ENCODE measurements at regions not wholly inside any gene's neighbourhood (a gene's known extent, or its start where the extent isn't known, plus 50 kb on each side); places are given as distances from the start of the nearest gene placed in this dataset.

DNA sequence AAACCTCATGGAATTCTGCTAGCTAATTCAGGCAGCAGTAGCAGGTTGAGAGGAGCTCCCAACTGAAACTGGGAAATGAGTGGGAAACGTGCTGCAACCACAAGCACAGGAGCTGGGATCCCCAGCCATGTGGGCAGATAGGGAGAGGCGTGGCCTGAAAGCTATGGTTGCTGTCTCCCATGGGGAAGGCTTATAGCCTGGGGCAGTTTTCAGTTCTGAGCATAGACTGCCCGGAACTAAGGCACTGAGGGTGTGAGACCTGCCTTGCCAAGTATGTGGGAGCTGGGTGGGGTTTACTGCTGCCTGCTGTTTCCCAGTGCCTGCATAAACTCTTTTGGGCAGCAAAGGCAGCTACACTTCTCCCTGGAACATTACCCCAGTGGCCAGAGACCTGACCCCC lies 229.5 kb downstream of the TUSC7 start:
- Mint-ChIP-seq H3K36me3 (ENCODE audit: low read depth) (no peaks in the 10 kb centered on the region), H3K27me3 (no peaks in the 10 kb centered on the region), H3K9me3 (peaks cover 5% of the 10 kb centered on the region), H3K4me1 (no peaks in the 10 kb centered on the region), H3K27ac (no peak overlapping the region), H3K4me3 (no peak overlapping the region)
- intact Hi-C loops (cut with micrococcal nuclease) = no loop called here
- POLR2A ChIA-PET = no interaction called here
- ATAC-seq (ENCODE audit: low read depth) (no peak), DNase-seq (no peak)
- TF ChIP-seq, protein P1, sequence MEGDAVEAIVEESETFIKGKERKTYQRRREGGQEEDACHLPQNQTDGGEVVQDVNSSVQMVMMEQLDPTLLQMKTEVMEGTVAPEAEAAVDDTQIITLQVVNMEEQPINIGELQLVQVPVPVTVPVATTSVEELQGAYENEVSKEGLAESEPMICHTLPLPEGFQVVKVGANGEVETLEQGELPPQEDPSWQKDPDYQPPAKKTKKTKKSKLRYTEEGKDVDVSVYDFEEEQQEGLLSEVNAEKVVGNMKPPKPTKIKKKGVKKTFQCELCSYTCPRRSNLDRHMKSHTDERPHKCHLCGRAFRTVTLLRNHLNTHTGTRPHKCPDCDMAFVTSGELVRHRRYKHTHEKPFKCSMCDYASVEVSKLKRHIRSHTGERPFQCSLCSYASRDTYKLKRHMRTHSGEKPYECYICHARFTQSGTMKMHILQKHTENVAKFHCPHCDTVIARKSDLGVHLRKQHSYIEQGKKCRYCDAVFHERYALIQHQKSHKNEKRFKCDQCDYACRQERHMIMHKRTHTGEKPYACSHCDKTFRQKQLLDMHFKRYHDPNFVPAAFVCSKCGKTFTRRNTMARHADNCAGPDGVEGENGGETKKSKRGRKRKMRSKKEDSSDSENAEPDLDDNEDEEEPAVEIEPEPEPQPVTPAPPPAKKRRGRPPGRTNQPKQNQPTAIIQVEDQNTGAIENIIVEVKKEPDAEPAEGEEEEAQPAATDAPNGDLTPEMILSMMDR (IDR thresholded peaks at IDR 0.05) = no peak
- CTCF ChIA-PET = no interaction called here

DNA sequence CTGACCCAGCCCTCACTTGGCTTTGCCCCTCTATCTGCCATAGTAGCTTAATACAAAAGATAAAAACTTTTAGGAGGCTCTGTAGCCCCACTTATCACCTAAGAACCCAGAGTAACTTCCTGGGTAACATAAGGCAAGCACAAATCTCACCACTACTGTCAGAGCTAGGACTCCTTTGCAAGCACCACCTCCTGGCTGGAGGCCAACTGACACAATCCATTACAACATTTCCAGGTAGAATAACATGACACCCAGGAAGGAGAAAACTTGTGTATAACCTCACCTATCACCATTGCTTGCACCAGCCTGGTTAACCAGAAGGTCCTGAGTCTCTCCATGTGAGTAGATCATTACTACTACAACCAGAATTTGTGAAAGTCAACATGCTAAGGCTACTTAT lies 230.0 kb downstream of the TUSC7 start:
- POLR2A ChIA-PET = no interaction called here
- Mint-ChIP-seq H3K27ac (no peak overlapping the region), H3K4me3 (no peak overlapping the region), H3K36me3 (ENCODE audit: low read depth) (no peaks in the 10 kb centered on the region), H3K4me1 (no peaks in the 10 kb centered on the region), H3K27me3 (no peaks in the 10 kb centered on the region), H3K9me3 (peaks cover 5% of the 10 kb centered on the region)
- ATAC-seq (ENCODE audit: low read depth) (no peak), DNase-seq (no peak)
- CTCF ChIA-PET = no interaction called here
- TF ChIP-seq, protein P1 (IDR thresholded peaks at IDR 0.05) = no peak
- intact Hi-C loops (cut with micrococcal nuclease) = no loop called here

DNA sequence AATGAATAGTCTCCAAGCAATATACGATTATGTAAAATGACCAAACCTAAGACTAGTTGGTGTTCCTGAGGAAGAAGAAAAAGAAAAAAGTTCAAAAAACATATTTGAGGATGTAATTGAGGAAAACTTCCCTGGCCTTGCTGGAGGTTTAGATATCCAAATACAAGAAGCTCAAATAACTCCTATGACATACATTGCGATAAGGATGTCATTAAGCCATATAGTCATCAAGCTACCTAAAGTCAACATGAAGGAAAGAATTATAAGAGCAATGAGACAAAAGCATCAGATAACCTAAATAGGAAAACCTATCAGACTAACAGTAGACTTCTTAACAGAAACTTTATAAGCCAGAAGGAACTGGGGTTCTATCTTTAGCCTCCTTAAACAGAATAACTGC lies 231.1 kb downstream of the TUSC7 start:
- ChIA-PET POLR2A (no interaction called here), CTCF (no interaction called here)
- TF ChIP-seq, protein P1 (IDR thresholded peaks at IDR 0.05) = no peak
- Mint-ChIP-seq H3K36me3 (ENCODE audit: low read depth) (no peaks in the 10 kb centered on the region), H3K4me1 (no peaks in the 10 kb centered on the region), H3K27me3 (no peaks in the 10 kb centered on the region), H3K4me3 (no peak overlapping the region), H3K27ac (no peak overlapping the region), H3K9me3 (peaks cover 5% of the 10 kb centered on the region)
- ATAC-seq (ENCODE audit: low read depth) (no peak), DNase-seq (no peak)
- intact Hi-C loops (cut with micrococcal nuclease) = no loop called here

DNA sequence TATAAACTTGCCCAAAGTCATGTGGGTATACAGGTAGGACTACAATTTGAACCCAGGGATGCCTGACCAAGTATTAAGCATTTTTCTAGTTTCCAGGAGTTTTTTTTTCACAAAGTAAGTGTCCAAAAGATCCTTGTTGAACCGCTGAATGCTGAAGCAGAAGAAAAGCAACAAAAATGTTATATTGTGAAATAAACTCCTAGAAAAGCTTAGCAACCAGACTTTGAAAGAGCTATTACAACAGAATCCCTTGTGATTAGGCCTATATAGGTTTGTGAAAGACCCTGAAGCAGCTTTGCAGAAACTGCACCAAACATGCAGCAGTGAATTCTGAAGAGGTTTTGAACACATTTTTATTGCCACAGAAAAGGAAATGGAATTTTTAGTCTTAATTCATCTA lies 236.8 kb downstream of the TUSC7 start:
- ChIA-PET POLR2A (no interaction called here), CTCF (no interaction called here)
- Mint-ChIP-seq H3K27me3 (peaks cover 2% of the 10 kb centered on the region), H3K9me3 (peaks cover 5% of the 10 kb centered on the region), H3K27ac (no peak overlapping the region), H3K4me3 (no peak overlapping the region), H3K36me3 (ENCODE audit: low read depth) (no peaks in the 10 kb centered on the region), H3K4me1 (no peaks in the 10 kb centered on the region)
- TF ChIP-seq, protein P1 (IDR thresholded peaks at IDR 0.05) = no peak
- intact Hi-C loops (cut with micrococcal nuclease) = no loop called here
- DNase-seq (no peak), ATAC-seq (ENCODE audit: low read depth) (no peak)

DNA sequence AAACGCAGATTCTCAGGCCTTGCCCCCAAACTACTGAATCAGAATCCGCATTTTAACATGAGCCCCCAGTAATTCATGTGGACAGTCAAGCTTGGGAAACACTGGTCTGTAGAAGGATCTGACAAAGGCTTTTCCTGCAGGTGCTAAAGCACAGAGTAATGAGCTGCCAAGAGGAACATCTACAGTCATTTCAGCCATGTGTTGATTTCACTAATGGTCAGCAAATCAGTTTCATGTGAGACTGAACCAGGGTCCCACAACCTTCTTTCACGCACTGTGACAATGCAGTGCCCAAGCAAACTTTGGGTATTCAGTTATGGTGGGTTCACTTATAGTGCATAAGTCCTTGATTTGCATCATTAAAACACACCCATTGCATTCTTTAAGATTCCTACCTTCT lies 237.6 kb downstream of the TUSC7 start:
- no peak overlapping the region for H3K4me3 Mint-ChIP-seq
- ATAC-seq (ENCODE audit: low read depth) = no peak
- intact Hi-C loops (cut with micrococcal nuclease) = no loop called here
- POLR2A ChIA-PET = no interaction called here
- H3K27ac Mint-ChIP-seq = no peak overlapping the region
- no peaks in the 10 kb centered on the region for H3K4me1 Mint-ChIP-seq
- H3K27me3 Mint-ChIP-seq = peaks cover 2% of the 10 kb centered on the region
- TF ChIP-seq, protein P1 (IDR thresholded peaks at IDR 0.05) = no peak
- CTCF ChIA-PET = no interaction called here
- peaks cover 2% of the 10 kb centered on the region for H3K9me3 Mint-ChIP-seq
- DNase-seq = no peak
- H3K36me3 Mint-ChIP-seq (ENCODE audit: low read depth) = no peaks in the 10 kb centered on the region
